ENCODE measurements at regions not wholly inside any gene's neighbourhood (a gene's known extent, or its start where the extent isn't known, plus 50 kb on each side); places are given as distances from the start of the nearest gene placed in this dataset.

GRCh38 chr7:116400522-116400921 is 99.0 kb upstream of the CAV2 start:
- TF ChIP-seq ISL1 (CRISPR knock-in tag; IDR thresholded peaks at IDR 0.05) (no peak), CREB5 (CRISPR knock-in tag; IDR thresholded peaks at IDR 0.05; ENCODE audit: low read depth) (no peak), BACH2 (CRISPR knock-in tag; IDR thresholded peaks at IDR 0.05; ENCODE audit: borderline replicate concordance) (no peak)

Data from SK-N-SH treated with all-trans-retinoic acid at 6 μM for 48 hours (cell line).